ENCODE measurements at regions not wholly inside any gene's neighbourhood (a gene's known extent, or its start where the extent isn't known, plus 50 kb on each side); places are given as distances from the start of the nearest gene placed in this dataset.

DNA sequence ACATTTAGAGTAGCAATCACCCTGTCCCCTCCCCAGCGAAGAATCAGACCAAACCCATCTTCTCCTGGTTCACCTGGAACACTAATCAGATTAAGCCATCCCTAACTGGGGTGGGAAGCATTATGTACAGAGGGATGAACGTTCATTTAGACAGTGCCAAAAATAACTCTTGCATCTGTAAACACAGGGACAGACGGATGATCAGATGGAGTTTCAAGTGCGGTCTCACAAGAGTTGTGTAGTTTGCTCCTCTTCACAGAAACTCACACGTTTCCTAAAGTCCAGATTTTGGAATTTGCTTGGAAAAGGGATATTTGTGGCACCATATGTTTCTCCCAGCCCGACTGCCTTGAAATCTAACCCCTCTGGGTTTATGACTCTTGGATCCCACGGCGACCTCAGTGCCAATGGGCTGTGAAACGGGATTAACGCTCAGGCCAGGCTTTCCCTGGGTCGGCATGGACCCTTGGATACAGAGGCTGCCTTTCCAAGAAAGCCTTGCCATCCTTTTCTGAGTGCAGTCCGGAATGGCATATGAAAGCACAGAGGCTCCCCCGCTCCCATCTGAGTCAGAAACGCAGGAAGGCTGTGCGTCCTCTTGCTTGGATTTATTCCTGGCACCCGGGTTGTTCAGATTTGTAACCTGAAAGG lies 293.2 kb upstream of the HABP2 start:
- no peak for DNase-seq (ENCODE audit: low read depth)

DNA sequence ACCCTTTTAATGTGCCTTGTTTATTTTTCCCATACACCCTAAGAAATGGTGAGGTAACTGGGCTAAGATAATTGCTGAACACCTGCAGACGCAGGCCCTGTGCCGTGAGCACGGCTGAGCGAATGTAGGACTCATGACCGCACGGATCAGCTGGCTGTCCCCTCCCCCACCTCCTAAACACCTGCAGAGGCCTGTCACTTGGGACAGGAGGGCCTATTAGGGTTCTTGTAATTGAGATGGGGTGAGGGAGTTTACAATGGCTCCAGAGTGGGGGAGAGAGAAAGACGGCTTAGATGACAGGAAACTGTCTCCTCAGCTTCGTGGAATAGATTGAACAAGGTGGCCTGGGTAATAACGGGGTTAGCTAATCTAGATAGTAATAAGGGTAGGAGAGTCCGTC lies 291.7 kb upstream of the HABP2 start:
- no peak for DNase-seq (ENCODE audit: low read depth)

DNA sequence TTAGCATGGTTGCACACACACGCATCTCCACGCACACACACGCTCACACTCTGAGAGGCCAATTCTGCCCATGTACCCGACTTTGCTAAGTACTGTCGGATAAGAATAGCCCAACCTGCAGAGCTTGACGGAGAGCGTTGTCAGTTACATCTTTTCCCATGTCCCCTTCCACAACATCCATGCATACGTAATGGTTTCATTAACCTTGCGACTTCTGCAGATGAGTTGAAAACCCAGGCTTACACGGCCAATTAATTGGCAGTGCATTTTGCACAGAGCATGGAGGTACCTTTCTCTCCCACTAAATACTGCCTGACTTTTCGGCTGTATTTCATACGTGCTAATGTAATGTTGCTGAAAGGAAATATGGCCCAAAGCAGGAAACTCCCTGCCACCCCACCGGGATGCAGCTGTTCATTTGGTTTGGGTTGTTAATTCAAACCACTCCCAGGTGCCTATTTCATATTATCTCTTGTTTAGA lies 291.2 kb upstream of the HABP2 start:
- no peak for DNase-seq (ENCODE audit: low read depth)

DNA sequence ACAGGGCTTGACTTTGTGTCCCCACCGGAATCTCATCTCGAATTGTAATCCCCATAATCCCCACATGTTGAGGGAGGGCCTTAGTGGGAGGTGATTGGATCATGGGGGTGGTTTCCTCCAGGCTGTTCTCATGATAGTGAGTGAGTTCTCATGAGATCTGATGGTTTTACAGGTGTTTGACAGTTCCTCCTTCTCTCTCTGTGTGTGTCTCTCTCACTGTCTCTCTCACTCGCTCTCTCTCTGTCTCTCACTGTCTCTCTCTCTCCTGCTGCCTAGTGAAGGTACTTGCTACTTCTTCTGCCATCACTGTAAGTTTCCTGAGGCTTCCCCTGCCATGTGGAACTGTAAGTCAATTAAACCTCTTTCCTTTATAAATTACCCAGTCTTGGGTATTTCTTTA lies 289.8 kb upstream of the HABP2 start:
- DNase-seq (ENCODE audit: low read depth), result no peak

DNA sequence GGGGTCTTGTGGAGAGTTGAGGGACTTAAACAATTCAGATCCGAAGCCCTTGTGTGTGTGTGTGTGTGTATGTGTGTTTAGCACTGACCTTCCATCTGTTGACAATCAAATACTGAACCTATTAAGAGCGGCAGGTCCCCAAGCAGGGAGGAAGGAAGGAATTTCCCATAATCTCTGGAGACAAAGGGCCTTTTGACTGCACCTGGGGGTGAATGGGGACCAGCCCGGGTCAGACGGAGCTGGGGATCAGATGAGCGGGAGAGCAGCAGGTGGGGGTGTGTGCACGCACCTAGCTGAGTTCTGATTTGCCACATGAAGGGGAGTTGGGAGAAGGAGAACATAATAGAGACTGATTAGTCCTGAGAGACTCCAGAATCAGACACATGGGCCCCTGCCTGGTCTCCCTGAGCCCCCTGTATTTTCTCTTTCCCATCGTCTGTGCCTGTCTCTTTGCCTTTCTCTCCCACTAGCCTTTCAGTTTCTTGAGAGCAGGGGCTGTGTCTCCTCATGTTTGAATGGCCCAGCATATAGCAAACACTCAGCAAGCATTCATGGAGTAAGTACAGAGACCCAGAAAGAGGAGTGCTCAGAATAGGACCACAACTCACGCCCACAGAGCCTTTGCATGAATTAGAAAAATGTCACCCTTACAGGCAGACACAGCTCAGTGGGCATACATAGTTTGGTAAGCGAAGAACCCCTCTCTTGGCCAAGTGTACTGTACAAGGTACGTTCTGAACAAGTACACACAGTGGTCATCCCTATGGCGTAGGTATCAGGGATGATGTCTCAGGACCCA lies 288.3 kb upstream of the HABP2 start:
- DNase-seq (ENCODE audit: low read depth), result no peak

DNA sequence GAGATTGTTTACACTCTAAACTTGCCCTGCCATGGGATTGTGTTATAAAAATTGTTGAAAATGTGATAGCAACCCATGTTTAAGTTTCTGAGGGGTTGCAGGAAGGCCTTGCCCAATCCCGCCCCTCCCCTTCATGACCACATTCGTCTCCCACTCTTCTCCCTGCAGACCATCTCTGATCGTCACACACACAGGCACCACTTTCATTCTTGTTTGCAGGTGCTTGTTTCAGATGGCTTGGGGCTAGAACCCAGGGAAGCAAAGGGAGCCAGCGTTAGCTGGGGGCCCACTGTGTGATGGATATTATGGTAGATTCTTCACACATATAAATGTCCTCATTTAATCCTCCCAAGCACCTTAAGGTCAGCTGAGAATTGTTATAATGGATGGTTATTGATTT lies 286.7 kb upstream of the HABP2 start:
- no peak for DNase-seq (ENCODE audit: low read depth)

DNA sequence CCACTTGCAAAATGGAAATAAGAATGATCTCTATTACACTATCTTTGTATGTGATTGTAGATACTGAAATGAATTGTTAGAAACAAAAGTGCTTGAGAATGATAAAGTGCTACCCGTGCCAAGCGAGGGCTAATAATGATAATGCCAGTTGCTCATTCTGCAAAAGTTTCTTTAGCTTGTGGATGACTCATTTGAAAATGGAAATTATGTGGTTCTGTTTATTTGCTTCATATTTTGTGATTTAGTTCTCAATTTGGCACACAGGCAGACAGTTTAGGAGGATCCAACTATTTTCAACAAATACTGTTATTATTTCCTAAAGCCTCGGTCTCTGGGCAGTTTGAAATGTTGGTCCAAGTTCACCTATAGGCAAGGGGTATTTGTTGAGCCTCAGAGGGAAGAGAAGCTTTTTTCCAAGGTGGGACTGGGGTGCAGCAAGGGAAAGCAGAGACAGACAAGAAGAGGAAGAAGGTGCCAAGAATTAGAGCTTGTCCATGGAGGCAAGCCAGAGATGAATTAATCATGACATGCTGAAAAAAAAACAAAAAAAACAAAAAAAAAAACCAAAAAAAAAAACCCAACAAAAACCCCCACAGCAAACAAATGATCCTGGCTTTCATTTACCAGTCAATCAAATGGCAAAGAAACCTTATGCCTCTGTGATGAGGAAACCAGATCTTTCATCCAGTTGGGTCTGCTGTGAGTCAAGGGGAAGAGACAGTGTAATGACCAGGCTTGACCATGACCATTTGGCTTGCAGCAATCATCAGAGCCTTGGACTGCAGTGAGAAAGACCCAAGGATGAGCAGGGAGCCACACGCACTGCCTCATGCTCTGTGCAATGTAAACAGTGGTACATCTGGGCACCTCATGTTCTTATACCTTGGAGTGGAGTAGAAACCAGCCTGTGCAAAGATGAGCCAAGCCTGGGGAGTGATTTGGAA lies 285.0 kb upstream of the HABP2 start:
- no peak for DNase-seq (ENCODE audit: low read depth)

DNA sequence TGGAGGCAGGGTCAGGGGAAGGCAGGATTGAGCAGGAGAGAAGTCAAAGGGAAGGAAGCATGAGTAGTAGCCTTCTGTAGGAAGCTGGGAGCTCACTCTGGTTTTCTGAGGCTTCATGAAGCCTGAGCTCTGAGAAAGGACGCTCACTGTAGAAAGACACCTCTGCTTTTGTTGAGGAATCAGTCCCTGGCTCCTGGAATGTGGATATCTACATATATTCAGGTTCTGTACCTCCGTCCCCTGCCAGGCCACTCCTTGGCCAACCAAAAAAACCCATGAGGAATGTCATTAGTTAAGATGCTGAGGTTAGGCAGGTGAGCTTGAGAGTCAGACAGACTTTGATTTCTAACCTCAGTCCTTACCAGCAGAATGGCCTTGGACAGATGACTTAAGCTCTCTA lies 283.5 kb upstream of the HABP2 start:
- DNase-seq (ENCODE audit: low read depth), result no peak

DNA sequence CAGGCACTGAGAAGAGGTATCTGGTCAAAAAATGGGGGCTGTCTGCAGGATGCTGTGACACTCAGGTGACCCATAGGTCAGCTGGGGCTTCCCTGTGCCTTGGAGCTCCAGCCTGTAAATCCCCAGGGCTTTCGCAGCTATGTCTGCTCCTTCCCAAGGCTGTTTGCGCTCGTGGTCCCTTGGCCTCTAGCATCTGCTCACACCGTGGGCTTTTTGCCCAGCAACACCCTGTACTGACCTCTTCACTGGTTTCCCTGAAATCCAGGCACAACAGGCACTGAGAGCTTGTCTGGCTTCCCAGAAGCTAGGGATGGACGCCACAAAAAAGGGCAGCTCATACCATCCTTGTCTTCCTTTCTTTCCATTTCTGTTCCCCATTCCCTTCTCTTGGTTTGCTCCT lies 280.3 kb upstream of the HABP2 start:
- DNase-seq (ENCODE audit: low read depth), result no peak

DNA sequence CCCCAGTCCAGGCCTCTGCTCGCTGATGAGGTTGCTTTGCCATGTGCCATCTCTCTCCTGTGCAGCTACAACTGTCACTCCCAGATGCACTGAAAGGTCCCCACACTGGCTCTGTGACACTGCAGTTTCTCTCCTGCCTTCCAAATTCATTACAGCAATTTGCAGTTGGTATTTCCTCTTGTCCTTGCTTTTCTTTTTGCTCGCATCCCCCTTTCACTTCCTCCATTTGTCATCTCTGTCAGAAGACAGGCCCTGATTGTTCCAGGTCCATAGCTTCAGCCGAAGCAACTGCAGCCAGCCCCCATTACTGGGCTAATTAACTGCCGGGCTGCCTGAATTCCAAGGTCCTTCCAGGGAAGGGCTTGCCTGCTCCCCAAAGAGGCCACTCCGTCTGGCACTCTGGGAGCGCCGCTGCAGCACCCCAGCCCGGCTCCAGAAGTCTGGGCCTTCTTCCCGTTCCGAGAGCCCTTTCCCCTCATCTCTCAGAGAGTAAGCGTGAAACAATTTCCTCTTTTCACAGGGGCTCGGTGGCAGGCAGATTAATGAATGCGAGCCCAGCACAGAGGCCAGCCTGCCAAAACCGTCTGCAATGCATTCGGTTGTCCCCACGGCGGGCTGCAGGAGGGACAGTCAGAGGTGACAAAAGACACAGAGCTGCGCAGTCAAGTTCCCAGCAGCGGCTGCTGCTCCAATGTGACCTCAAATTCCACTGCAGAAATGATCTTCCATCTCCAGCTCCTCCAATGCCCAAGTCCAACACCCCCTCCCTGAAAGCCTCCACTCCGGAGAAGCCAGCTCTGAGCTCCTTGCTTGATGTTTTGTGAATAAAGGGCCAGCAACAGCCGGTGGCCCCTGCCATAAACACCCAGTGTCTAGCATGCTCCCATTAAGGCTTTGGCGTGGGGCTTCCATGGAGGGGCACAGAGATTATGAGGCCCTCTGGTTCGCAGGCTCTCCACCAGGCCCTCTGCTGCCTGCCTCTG lies 279.4 kb upstream of the HABP2 start:
- DNase-seq (ENCODE audit: low read depth), result no peak

DNA sequence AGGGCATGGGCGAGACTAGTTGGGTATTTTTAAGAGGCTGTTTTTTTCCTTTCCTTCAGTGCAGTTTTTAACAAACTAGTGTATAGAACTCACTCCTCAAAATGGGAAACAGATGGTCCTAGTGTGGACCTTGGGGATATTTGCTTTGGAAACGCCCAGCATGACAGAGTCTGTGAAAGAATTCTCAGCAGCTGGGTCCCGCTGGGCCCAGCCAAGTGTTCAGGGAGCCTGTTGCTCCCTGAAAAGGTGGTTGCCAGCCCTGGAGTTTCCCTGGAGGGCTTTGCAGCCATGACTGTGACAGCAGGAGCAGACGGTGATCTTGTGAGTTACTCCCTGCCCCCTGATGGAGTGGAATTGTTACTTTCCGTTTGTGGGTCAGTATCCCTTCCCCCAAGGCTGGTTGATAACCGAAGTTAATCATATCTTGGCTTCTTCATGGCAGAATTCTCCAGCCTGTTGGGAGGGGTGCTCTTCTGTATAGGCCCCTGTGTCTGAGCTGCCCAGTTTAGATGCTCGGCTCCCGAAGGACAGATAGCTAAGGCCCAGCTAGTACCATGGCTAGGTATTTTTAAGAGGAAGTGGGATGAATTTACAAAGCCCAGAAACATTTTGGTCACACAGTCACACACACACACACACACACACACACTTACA lies 278.6 kb upstream of the HABP2 start:
- no peak for DNase-seq (ENCODE audit: low read depth)

DNA sequence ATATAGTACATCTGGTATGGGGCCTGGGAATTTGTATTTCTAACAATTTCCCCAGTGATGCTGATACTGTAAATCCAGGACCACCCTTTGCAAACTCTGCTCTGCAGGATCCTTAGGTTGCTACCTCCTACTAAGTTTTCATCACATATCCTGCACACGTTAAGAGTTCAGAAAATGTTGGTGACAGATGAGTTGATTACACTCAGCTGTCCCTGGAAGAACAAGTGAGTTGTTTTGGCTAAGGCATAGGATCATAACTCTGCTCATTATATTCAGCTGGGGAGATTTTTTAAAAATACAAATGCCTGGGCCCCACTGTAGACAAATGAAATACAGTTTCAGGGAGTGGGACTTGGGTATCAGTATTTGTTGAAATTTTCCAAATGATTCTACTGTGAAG lies 274.6 kb upstream of the HABP2 start:
- DNase-seq (ENCODE audit: low read depth), result no peak

DNA sequence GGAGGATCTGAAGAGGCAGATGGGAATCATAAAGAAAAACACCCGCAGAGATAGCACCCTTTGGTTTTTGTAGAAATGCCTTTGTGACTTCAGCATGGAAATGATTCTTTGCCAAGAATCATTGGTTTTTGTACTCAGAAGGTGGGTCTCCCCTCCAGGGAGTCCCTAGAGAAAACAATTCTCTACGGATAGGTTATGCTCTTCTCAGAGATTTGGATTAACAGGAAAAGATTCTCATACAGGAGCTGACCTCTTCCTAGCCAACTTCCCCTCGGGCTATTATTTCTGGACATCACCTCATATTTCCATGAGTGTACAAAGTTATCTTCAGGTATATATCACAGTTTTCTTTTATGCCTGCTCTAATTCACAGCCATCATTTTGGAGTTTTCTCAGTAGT lies 274.2 kb upstream of the HABP2 start:
- no peak for DNase-seq (ENCODE audit: low read depth)

DNA sequence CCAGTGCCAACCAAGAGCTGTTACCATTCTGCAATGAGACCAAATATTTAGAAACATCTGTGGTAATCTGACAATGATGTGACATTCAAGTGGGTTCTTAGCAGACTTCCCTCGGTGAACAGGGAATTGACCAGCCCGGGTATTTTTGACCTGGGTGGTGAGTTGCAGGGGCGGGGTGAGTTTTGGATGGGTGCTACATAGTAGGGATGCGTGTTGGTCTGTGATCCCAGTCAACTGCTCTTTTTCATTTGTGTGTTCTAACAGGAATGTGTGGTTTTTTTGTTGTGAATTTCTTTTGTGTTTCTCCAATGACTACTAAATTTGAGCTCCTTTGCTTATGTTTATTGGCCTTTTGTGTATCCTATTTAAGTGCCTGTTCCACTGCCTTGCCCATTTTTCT lies 273.6 kb upstream of the HABP2 start:
- no peak for DNase-seq (ENCODE audit: low read depth)

DNA sequence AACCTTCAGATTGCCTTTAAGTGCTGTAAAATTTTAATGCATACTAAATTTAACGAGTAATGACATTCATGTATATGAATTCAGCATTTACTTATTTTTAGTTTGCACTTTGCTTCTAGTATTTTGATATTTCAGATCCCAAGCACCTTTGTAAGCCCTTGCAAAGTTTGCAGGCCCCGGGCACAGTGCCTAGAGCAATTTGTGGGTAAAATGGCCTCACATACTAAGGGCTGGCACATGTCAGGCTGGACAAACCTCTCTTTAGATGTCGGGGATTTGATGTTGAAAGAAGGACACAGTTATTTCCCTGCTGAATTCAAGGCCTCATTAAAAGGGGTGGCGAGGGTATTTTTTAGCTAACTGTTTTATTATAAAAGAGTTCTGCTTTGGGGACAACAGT lies 270.3 kb upstream of the HABP2 start:
- no peak for DNase-seq (ENCODE audit: low read depth)

DNA sequence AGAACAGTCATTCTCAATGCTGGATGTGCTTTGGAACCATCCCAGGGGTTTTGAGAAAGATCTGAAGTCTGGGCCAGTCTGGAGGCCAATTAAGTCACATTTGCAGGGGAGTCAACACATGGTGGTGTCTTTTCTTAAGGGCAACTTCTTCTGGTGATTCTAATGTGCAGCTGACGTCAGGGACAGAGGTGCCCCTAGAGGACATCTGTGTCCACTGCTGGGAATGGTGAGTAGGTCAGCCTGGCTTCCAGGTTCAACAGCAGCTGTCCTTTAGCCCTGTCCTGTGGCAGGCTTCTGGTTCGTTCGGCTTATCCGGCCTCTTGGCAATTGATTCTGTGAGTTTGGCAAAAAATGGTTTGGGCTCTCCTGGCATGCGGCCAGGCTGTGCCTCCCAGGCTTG lies 269.7 kb upstream of the HABP2 start:
- DNase-seq (ENCODE audit: low read depth), result no peak

DNA sequence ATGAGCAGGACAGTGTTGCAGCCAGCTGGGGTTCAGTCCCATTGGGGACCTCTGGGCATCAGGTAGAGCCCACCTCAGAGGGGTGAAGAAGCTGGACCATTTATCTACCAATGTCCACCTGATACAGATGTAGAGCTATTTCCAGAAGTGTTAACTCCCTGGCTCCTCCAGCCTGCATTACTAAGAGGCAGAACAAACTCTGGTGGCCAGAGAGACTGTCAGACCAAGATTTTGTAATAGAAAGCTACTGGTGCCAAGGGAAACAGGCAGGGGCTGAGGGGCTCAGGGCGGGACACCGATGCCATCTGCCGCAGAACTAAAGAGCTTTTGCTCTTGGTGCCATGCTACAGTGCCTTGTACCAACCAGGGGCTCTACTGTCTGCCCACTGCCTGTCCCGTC lies 268.2 kb upstream of the HABP2 start:
- DNase-seq (ENCODE audit: low read depth), result no peak

DNA sequence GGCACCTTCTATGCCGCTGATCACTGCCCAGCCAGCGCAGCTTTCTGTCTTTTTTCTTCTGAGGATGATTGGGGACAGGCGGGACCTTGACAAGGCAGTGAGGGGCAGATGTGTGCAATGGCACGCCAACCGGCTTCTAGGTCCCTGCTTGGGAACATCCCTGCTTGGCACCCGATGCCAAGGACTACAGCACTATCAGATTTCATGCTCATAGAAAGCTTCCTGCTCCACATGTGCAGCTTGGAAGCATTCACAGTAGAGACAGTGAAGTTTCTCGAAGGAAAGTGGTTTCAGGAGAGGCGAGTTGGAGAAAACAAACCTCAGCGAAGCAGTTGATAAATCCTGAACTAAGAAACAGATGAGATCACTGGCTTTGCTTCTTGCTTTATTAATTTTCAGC lies 267.5 kb upstream of the HABP2 start:
- no peak for DNase-seq (ENCODE audit: low read depth)

DNA sequence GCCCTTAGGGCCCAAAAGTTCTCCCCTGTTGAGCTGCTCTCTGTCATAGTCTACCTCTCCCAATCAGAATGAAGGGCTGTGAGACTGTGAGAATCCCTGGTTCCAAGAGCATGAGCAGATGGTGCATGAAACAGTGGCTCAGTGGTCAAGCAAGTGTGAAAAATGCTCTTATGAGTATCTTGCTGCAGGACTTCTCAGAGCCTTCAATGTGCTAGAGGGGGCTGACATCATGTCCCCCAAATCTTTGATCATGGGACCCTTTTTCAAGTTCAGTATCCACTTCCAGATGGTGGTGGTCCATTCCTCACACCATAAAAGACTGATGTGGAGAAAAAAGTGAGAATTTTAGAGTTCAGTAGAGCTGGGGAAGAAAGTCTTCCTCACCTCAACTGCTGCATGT lies 265.3 kb upstream of the HABP2 start:
- no peak for DNase-seq (ENCODE audit: low read depth)

DNA sequence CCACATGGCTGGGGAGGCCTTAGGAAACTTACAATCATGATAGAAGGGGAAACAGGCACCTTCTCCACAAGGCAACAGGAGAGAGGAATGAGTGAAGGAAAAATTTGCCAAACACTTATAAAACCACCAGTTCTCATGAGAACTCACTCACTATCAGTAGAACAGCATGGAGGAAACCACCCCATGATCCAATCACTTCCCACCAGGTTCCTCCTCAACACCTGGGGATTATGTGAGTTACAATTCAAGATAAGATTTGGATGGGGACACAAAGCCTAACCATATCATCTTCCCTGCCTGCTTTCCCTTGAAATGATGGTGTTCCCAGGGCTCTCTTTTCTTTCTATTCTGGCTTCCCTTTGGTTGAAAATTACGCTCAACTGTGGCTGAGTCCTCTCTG lies 262.7 kb upstream of the HABP2 start:
- DNase-seq (ENCODE audit: low read depth), result no peak

DNA sequence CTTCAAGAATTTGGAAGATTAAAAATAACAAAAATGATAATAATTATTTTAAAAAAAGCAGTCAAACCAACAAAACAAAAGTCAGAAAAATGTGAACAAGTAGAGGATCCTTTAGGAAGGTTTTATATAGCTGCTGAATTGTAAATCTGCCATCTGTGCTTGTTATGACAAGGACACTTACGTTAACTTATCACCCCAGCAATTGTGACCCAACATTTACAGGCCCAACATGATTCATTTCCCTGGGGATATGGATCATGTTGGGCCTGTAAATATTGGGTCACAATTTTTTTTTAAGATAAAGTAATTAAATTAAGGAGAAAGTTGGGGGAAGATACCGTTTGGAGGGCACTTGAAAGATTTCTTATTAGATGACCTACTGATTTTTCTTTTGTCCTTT lies 261.4 kb upstream of the HABP2 start:
- DNase-seq (ENCODE audit: low read depth), result no peak

All from stimulated activated CD8-positive, alpha-beta memory T cell treated with anti-CD3 and anti-CD28 coated beads, Interleukin-4, amount 100 ng/mL, for 24 hours (primary cell).